Renal cortical epithelial cell (primary cell): ENCODE measurements at regions not wholly inside any gene's neighbourhood (a gene's known extent, or its start where the extent isn't known, plus 50 kb on each side); places are given as distances from the start of the nearest gene placed in this dataset.

Source experiments
- DNase-seq: peaks from one replicate; pipeline ENCODE4 v3.0.0-alpha.2; 2011; ENCODE audit warnings: low read depth

- peak; percentile 54 for DNase-seq
These were observed 71.3 kb upstream of the ENOX2 start for GRCh38 chrX:130974323-130974722.

DNA sequence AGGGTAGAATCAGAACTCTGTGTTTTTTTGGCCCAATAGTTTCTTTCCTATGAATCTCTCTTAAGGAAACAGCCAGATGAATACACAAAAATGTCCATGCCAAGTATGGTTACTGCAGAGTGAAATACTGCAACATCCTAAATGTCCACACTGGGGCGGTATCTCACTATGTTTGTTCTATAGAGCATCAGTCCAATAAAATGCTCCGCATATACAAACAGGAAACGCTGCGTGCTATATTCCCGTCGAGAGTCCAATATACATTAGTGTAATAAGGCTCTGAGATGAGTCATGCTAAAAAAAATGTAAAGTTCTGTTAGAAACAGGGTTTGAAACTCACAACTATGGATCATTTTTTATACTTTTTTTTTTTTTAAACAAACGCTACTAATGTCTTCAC, 72.9 kb upstream of the ENOX2 start:
- DNase-seq = peak; percentile 24

DNA sequence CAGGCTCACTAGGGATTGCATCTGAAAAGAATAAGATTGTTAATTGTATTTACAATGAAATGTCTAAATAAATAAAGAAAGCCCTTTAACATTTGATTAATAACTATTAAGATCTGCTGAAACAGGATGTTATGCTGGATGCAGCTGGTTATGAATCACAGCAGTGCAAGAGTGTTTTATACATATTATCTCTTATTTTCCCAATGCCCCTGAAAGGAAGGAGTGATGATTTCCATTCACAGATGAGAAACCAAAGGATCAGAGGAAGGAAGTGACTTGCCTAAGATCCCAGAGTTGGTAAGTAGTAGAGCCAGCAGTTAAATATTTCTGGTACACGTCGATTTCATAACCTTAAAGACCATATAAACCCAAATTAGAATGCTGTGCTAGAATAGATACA, 76.3 kb upstream of the ARHGAP36 start:
- no peak for DNase-seq

DNA sequence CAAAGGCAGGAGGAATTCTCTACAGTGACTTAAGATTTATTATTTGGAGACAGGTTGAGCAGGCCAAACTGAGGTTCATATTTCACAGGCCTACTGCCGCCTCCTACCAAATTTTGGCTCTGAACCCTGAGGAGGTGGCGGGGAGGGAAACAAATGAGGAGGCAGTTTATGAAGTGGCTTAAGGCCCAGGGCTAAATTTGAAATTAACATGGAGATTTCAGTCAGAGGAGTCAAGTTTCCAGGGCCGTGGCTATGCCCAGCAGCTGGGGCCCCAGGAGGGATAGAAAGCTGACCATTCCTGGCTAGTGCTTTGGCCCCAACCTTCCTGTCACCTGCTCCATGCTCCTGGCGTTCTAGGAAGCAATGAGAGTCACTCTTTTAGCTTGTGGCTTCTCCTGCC, 73.4 kb upstream of the ARHGAP36 start:
- DNase-seq = no peak

DNA sequence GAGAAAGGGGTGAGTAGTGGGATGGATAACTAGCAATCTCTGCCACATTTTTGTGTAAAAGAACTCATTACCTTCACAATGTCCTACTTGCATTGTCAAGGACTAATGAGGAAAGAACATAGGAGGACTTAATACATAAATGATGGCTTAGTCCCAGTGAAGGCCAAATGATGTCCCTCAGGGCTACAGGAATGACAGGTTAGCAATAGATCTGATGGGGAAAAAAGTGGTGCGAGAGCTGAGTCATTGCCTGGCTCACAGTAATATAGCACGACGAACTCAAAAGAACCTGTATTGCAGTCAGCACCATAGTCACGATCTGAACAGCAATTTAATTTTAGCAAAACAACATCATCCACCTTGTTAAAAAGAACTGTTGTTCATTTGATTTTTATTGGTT, 70.9 kb upstream of the ARHGAP36 start:
- no peak for DNase-seq

- no peak for DNase-seq
These were observed 67.4 kb upstream of the ARHGAP36 start for GRCh38 chrX:130990723-130991122.

GRCh38 chrX:130994671-130995070, 63.5 kb upstream of the ARHGAP36 start:
- DNase-seq = no peak

DNA sequence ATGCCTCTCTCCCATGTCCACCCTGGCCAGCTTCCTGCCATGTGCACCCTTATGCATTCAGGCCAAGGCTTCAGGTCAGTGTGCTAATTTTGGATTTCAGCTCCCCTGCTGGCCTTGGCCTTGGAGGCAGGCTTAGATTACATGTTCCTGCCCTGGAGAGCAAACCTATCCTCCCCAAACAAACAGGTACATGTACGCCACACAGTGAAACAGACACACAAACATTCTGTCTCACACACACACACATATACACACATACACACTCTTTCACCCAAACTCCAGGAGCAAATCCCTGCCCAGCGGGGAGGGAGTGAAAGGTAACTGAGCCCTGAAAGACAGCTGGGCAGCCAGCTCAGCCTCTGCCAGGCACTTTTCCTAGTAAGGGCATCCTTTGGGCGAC, 62.7 kb upstream of the ARHGAP36 start:
- DNase-seq = no peak

DNA sequence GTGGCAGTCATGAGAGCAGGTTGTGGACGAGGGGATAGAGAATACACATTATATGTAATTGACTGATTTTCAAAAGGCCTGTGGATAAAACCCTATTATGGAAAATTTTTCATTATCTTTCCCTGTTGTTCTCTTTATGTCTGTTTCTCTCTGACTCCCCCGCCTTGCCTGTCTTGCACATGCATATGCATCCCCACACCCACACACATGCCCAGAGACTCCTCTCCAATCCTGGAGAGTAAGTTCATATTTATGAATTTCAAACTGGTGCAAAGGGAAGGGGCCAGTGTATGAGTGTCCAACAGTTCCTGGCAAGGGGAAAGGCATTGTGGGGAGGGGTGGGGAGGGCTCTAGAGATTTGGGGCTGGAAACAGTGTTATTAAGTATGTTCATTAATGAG, 60.8 kb upstream of the ARHGAP36 start:
- no peak for DNase-seq

DNA sequence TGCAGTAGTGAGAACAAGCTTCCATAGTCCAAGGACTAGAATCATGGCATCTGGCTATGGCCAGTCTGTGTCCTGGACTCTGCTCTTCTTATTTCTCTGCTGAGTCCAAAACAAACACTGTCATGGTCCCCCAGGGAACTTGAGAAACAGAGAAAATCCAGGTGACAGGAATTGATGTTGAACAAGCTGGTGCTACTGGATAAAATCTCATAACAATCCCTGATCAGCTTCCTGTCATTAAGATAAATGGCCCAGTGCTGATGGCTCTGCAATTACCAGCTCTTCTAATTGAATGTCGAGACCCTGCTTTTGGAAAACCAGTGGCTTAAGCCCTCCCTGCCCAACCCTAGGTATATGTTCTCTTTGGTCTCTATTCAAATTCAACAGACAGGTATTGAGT, 58.8 kb upstream of the ARHGAP36 start:
- no peak for DNase-seq
